PC-3 (cell line): ENCODE measurements at regions not wholly inside any gene's neighbourhood (a gene's known extent, or its start where the extent isn't known, plus 50 kb on each side); places are given as distances from the start of the nearest gene placed in this dataset.

Experiments
- ATAC-seq: fragments of 200-7000 bp; cut with Tn5 transposase; 2 replicates; pipeline ENCODE4 v1.9.1; 2020; ENCODE audit warnings: mild to moderate bottlenecking, moderate library complexity
- BruUV-seq: library from RNA; stranded (reverse); fragments of 400-500 nt; replicated peaks from 2 replicates; lab custom pipeline; 2021; lab: Mats Ljungman, UMichigan
- CTCF ChIA-PET: fragments of 300-600 bp; sonication (Branson Sonifier 250); formaldehyde crosslinking; loops from one replicate; lab custom pipeline; 2022; ENCODE audit warnings: antibody characterized with exemption; lab: Charles Lee
- POLR2A ChIA-PET: fragments of 300-600 bp; sonication (Branson Sonifier 250); formaldehyde crosslinking; loops from one replicate; lab custom pipeline; 2022; ENCODE audit warnings: antibody characterized with exemption; ENCODE audit not compliant: unreplicated experiment; lab: Charles Lee
- DNase-seq: peaks from one replicate; pipeline ENCODE4 v3.0.0-alpha.2; 2015
- H2AFZ ChIP-seq: fragments of 300-600 bp; sonication (generic); 2 replicates; pipeline ENCODE4 v1.6.0; 2016; ENCODE audit warnings: antibody characterized with exemption, low read length
- H3F3A ChIP-seq: fragments of 300-600 bp; sonication (generic); one replicate; pipeline ENCODE4 v1.6.0; 2017; ENCODE audit warnings: antibody characterized with exemption, low read length, control low read depth, mild to moderate bottlenecking; ENCODE audit not compliant: unreplicated experiment
- H3K27ac ChIP-seq: fragments of 300-600 bp; sonication (generic); 2 replicates; pipeline ENCODE4 v1.5.1; 2016; ENCODE audit warnings: mild to moderate bottlenecking, low read length
- H3K27me3 ChIP-seq: fragments of 300-600 bp; sonication (generic); 2 replicates; pipeline ENCODE4 v1.6.1; 2016; ENCODE audit warnings: low read length, mixed read lengths
- H3K36me3 ChIP-seq: fragments of 300-600 bp; sonication (generic); 2 replicates; pipeline ENCODE4 v1.6.1; 2016; ENCODE audit warnings: low read depth, mixed run types, low read length, mixed read lengths
- H3K4me1 ChIP-seq: fragments of 300-600 bp; sonication (generic); 2 replicates; pipeline ENCODE4 v1.5.1; 2016; ENCODE audit warnings: low read length; ENCODE audit not compliant: insufficient read depth
- H3K4me2 ChIP-seq: fragments of 300-600 bp; sonication (generic); 2 replicates; pipeline ENCODE4 v1.6.0; 2016; ENCODE audit warnings: low read length
- H3K4me3 ChIP-seq: fragments of 300-600 bp; sonication (generic); 2 replicates; pipeline ENCODE4 v1.5.1; 2016; ENCODE audit warnings: mild to moderate bottlenecking, low read length, mixed read lengths
- H3K79me2 ChIP-seq: fragments of 300-600 bp; sonication (generic); 2 replicates; pipeline ENCODE4 v1.6.1; 2017; ENCODE audit warnings: low read length, mixed read lengths
- H3K9ac ChIP-seq: fragments of 300-600 bp; sonication (generic); 2 replicates; pipeline ENCODE4 v1.6.0; 2016; ENCODE audit warnings: mild to moderate bottlenecking, low read length
- H3K9me2 ChIP-seq: fragments of 300-600 bp; sonication (generic); replicated peaks from 2 replicates; pipeline ENCODE4 v1.6.1; 2016; ENCODE audit warnings: mixed run types, low read length, mixed read lengths
- H3K9me3 ChIP-seq: fragments of 300-600 bp; sonication (generic); 2 replicates; pipeline ENCODE4 v1.6.1; 2016; ENCODE audit warnings: low read length, mixed read lengths
- H4K20me1 ChIP-seq: fragments of 300-600 bp; sonication (generic); 2 replicates; pipeline ENCODE4 v1.6.1; 2016; ENCODE audit warnings: low read length, mixed read lengths
- CTCF ChIP-seq: fragments of 300-600 bp; sonication (generic); conservative IDR thresholded peaks from 2 replicates; pipeline ENCODE4 v1.5.1; 2017; ENCODE audit warnings: antibody characterized with exemption, low read depth, mild to moderate bottlenecking, low read length
- EZH2 ChIP-seq: fragments of 300-600 bp; sonication (generic); IDR thresholded peaks from one replicate; pipeline ENCODE4 v1.6.1; 2017; ENCODE audit warnings: antibody characterized with exemption, mild to moderate bottlenecking, low read length; ENCODE audit not compliant: unreplicated experiment
- EZH2phosphoT487 ChIP-seq: fragments of 300-600 bp; sonication (generic); IDR thresholded peaks from 2 replicates; pipeline ENCODE4 v1.6.1; 2018; ENCODE audit warnings: mild to moderate bottlenecking, antibody characterized with exemption, low read length, borderline replicate concordance
- intact Hi-C: fragments of 100-400 bp; cut with micrococcal nuclease; formaldehyde crosslinking; loops from 2 replicates; pipeline ENCODE4 v1.9.0; 2023

DNA sequence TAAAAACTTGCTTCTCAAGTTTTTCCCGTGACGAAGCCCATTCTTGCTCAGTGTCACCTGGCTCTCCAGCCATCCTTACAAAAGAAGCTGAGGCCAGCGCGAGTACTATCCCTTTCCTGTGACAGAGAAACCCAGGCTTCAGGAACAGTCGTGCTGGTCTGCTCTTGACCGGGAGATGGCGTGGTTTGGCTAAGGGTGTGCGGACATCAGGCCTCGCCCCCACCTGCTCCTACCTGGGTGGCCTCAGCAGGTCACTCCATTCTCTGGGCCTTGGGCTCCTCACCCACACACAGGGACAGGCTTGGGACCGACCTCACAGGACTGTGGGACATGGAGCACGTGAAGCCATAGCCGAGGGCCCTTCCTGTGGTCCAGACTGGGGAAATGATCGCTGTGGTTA is 75.2 kb upstream of the CIBAR2 start:
- ATAC-seq: no peak

DNA sequence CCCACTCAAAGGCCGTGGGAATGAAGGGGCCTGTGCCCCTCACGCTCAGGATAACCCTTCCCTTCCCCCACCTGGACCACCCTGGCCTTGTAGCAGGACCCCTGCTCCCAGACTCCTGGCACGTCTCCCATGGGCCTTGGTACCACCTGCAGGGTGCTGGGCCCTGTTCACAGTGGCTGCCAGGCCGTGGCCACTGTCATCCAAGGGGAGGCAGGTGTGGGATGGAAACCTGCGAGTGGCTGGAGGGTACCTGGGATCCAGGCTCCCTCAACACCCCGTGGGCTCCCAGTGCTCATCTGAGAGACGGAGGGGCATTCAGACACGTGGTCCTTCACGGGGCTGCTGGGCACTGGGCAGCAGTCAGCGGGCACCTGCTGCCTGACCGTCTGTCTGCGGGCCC is 75.6 kb upstream of the CIBAR2 start:
- H3F3A ChIP-seq: no peaks in the 10 kb centered on the region
- CTCF ChIA-PET: no interaction called here
- TF ChIP-seq EZH2phosphoT487 (no peak), EZH2 (no peak), CTCF (no peak)
- intact Hi-C loops: no loop called here
- peaks cover 11% of the 10 kb centered on the region for H3K36me3 ChIP-seq
- no peak overlapping the region for H3K27ac ChIP-seq
- no peaks in the 10 kb centered on the region for H3K9me2 ChIP-seq
- H3K9me3 ChIP-seq: no peaks in the 10 kb centered on the region
- DNase-seq (no peak), ATAC-seq (no peak)
- H3K4me1 ChIP-seq: peaks cover 5% of the 10 kb centered on the region; the same call in 1 of the 2 replicates
- POLR2A ChIA-PET: no interaction called here
- BruUV-seq: no TSS peak
- H3K4me2 ChIP-seq: no peak overlapping the region
- H3K9ac ChIP-seq: no peak overlapping the region
- H3K27me3 ChIP-seq: no peaks in the 10 kb centered on the region
- no peak overlapping the region for H2AFZ ChIP-seq
- H4K20me1 ChIP-seq: no peaks in the 10 kb centered on the region
- no peak overlapping the region for H3K4me3 ChIP-seq
- peaks cover 3% of the 10 kb centered on the region; the same call in 1 of the 2 replicates for H3K79me2 ChIP-seq

More for the DNA sequence above, 75.2 kb upstream of the CIBAR2 start:
- no peak for TF ChIP-seq EZH2phosphoT487
- TF ChIP-seq CTCF: no peak
- no peak for TF ChIP-seq EZH2
- no peaks in the 10 kb centered on the region for H3K9me3 ChIP-seq
- H3K4me1 ChIP-seq: peaks cover 5% of the 10 kb centered on the region; the same call in 1 of the 2 replicates
- no peaks in the 10 kb centered on the region for H3K9me2 ChIP-seq
- no peak for DNase-seq
- H2AFZ ChIP-seq: no peak overlapping the region
- H3K36me3 ChIP-seq: peaks cover 11% of the 10 kb centered on the region
- H3F3A ChIP-seq: no peaks in the 10 kb centered on the region
- no TSS peak for BruUV-seq
- no peaks in the 10 kb centered on the region for H3K27me3 ChIP-seq
- POLR2A ChIA-PET: no interaction called here
- H3K4me2 ChIP-seq: no peak overlapping the region
- H4K20me1 ChIP-seq: no peaks in the 10 kb centered on the region
- peaks cover 3% of the 10 kb centered on the region; the same call in 1 of the 2 replicates for H3K79me2 ChIP-seq
- no peak overlapping the region for H3K27ac ChIP-seq
- intact Hi-C loops: no loop called here
- CTCF ChIA-PET: no interaction called here
- H3K9ac ChIP-seq: no peak overlapping the region
- no peak overlapping the region for H3K4me3 ChIP-seq

- peaks cover 5% of the 10 kb centered on the region; the same call in 1 of the 2 replicates for H3K4me1 ChIP-seq
- DNase-seq: peak; percentile 22
- ChIA-PET POLR2A (no interaction called here), CTCF (no interaction called here)
- no peaks in the 10 kb centered on the region for H3K9me3 ChIP-seq
- BruUV-seq: no TSS peak
- TF ChIP-seq CTCF: no peak
- no peak for TF ChIP-seq EZH2phosphoT487
- no peak for TF ChIP-seq EZH2
- peak; percentile 22; the same call in 1 of the 2 replicates for ATAC-seq
- H3F3A ChIP-seq: no peaks in the 10 kb centered on the region
- no peaks in the 10 kb centered on the region for H3K9me2 ChIP-seq
- H3K36me3 ChIP-seq: peaks cover 5% of the 10 kb centered on the region
- no peak overlapping the region for H3K4me2 ChIP-seq
- H3K4me3 ChIP-seq: no peak overlapping the region
- H3K27ac ChIP-seq: no peak overlapping the region
- no peak overlapping the region for H3K9ac ChIP-seq
- peaks cover 2% of the 10 kb centered on the region; the same call in 1 of the 2 replicates for H3K79me2 ChIP-seq
- H4K20me1 ChIP-seq: no peaks in the 10 kb centered on the region
- no peak overlapping the region for H2AFZ ChIP-seq
- H3K27me3 ChIP-seq: no peaks in the 10 kb centered on the region
- intact Hi-C loops: no loop called here
Observed at GRCh38 chr16:85188822-85189672, 76.8 kb upstream of the CIBAR2 start.
